ENCODE measurements at regions not wholly inside any gene's neighbourhood (a gene's known extent, or its start where the extent isn't known, plus 50 kb on each side); places are given as distances from the start of the nearest gene placed in this dataset.

DNA sequence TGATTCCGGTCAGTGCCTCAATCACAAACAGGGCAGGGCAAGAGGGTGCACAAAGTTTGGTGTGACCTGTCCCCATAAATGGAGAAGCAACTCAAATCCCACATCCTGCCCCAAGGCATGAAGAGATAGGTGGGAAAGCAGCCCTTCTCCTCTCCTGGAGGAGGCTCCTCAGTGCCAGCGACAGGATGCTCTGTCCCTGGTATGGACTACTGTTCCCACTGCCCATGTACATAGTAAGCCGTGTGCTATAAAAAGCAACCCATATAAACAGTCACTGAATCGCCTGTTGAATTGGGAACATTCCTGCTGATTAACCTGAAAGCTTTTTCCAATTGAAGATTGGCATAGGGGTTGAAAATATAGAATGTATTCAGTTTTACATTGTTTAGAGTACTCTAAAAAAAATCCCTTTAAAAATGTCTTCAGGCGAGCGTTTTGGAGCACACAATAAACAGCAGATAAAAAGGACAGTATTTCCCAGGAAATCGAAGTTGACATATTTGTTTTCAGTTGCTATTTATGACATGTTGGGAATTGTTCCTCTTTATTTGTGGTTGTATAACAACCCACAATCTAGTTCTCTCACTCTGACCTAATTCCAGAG lies 513.9 kb downstream of the DIRAS2 start:
- no peaks in the 10 kb centered on the region for H3K36me3 ChIP-seq
- no peak overlapping the region for H3K27ac ChIP-seq
- DNase-seq (ENCODE audit: low spot score) = no peak
- no peaks in the 10 kb centered on the region for H3K9me3 ChIP-seq
- H3K4me3 ChIP-seq = no peak overlapping the region
- intact Hi-C loops (cut with DNase I) = no loop called here
- TF ChIP-seq, protein P1, sequence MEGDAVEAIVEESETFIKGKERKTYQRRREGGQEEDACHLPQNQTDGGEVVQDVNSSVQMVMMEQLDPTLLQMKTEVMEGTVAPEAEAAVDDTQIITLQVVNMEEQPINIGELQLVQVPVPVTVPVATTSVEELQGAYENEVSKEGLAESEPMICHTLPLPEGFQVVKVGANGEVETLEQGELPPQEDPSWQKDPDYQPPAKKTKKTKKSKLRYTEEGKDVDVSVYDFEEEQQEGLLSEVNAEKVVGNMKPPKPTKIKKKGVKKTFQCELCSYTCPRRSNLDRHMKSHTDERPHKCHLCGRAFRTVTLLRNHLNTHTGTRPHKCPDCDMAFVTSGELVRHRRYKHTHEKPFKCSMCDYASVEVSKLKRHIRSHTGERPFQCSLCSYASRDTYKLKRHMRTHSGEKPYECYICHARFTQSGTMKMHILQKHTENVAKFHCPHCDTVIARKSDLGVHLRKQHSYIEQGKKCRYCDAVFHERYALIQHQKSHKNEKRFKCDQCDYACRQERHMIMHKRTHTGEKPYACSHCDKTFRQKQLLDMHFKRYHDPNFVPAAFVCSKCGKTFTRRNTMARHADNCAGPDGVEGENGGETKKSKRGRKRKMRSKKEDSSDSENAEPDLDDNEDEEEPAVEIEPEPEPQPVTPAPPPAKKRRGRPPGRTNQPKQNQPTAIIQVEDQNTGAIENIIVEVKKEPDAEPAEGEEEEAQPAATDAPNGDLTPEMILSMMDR (IDR thresholded peaks at IDR 0.05) = no peak
- TF ChIP-seq POLR2A (IDR thresholded peaks at IDR 0.05) = no peak
- TF ChIP-seq POLR2AphosphoS5 (IDR thresholded peaks at IDR 0.05) = no peak
- H3K27me3 ChIP-seq (replicated peaks; ENCODE audit: insufficient read depth) = no peaks in the 10 kb centered on the region
- 39% methylated on average over 7 of the region's 7 CpGs for WGBS
- H3K4me1 ChIP-seq (replicated peaks) = no peaks in the 10 kb centered on the region

DNA sequence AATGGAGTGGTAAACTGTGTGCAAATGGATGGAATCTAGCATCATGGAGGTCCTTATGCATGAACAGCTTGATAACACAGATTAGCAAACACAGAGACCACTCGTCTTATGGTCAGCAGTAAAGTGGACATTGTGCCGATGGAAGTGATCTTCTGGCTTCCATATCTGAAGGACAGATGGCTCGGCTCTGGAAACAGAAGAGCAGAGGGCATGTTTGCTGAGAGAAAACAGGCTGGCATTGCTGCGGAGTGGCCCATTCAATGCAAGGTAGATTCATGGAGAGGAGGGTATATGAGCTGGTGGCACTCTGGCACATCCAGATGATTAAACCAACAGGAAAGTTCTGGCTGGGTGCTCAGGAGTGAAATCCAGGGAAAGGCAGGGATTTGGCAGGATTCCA lies 513.2 kb downstream of the DIRAS2 start:
- no peak overlapping the region for H3K4me3 ChIP-seq
- H3K27ac ChIP-seq = no peak overlapping the region
- no peak for DNase-seq (ENCODE audit: low spot score)
- H3K4me1 ChIP-seq (replicated peaks) = no peaks in the 10 kb centered on the region
- 68% methylated on average over 4 of the region's 4 CpGs for WGBS
- H3K36me3 ChIP-seq = no peaks in the 10 kb centered on the region
- no peaks in the 10 kb centered on the region for H3K9me3 ChIP-seq
- H3K27me3 ChIP-seq (replicated peaks; ENCODE audit: insufficient read depth) = no peaks in the 10 kb centered on the region
- TF ChIP-seq POLR2A (IDR thresholded peaks at IDR 0.05) = no peak
- TF ChIP-seq POLR2AphosphoS5 (IDR thresholded peaks at IDR 0.05) = no peak
- TF ChIP-seq, protein P1 (IDR thresholded peaks at IDR 0.05) = no peak
- intact Hi-C loops (cut with DNase I) = no loop called here

DNA sequence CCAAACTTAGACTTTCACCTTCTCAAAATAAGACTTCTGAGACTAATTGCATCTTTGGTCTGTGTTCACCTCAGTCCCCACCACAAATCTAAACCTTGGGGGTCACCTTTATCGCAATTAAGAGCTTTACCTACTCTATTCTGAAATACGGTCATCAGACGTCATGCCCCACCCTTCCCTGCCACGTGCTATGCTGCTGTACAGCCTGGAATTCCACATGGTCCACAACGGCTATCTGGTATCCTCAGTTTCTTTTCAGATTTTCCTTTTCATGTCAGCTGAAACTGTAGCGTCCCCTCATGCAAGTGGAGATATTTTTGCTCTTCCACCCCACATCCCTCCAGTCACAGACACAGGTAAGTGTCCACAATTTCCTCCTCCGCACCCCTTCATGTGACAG lies 511.1 kb downstream of the DIRAS2 start:
- intact Hi-C loops (cut with DNase I) = no loop called here
- DNase-seq (ENCODE audit: low spot score) = no peak
- Histone ChIP-seq H3K9me3 (no peaks in the 10 kb centered on the region), H3K4me1 (replicated peaks) (no peaks in the 10 kb centered on the region), H3K4me3 (no peak overlapping the region), H3K27me3 (replicated peaks; ENCODE audit: insufficient read depth) (no peaks in the 10 kb centered on the region), H3K27ac (no peak overlapping the region), H3K36me3 (no peaks in the 10 kb centered on the region)
- TF ChIP-seq POLR2AphosphoS5 (IDR thresholded peaks at IDR 0.05) (no peak), POLR2A (IDR thresholded peaks at IDR 0.05) (no peak)
- TF ChIP-seq, protein P1 (IDR thresholded peaks at IDR 0.05) = no peak
- 77% methylated on average over 7 of the region's 7 CpGs for WGBS

DNA sequence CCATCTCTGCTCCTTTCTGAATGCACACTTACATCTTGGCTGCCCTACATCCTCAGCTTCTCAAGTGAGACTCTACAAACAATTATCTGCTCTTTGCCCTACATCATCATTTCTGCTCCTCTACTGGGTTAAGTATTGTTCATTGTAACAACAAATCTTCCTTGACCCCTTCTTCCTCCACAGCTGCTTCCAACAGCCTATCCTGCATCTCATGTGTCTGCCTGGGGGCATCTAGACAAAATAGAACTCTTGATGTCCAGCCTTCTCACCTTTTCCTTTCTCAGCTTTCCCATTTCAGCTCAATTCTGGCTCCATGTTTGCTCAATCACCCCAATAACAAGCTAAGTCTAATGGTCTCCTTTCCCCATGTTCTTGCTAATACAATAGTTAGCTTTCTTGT lies 509.8 kb downstream of the DIRAS2 start:
- TF ChIP-seq POLR2A (IDR thresholded peaks at IDR 0.05) = no peak
- TF ChIP-seq, protein P1 (IDR thresholded peaks at IDR 0.05) = no peak
- TF ChIP-seq POLR2AphosphoS5 (IDR thresholded peaks at IDR 0.05) = no peak

DNA sequence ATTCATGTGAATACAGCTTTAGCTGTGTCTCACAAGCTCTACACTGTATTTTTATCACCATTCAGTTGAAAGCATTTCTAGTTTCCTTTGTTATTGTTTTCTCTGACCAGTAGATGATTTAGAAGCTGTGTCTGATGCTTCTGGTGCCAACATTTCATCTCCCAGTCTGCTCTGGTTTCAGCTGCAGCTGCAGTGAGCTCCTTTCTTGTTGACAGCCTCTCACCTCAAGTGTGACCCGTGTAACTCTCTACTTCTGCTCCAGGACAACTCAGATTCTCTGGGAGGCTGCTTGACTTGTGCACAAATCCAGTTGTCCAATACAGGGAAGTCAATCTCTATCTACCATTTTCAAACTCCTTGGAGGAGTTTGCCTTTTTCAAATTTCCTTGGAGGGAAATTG lies 504.8 kb downstream of the DIRAS2 start:
- H3K27ac ChIP-seq = no peak overlapping the region
- DNase-seq (ENCODE audit: low spot score) = no peak
- no peaks in the 10 kb centered on the region for H3K36me3 ChIP-seq
- WGBS = 50% methylated on average over 1 of the region's 1 CpG
- no peaks in the 10 kb centered on the region for H3K4me1 ChIP-seq (replicated peaks)
- intact Hi-C loops (cut with DNase I) = no loop called here
- TF ChIP-seq POLR2AphosphoS5 (IDR thresholded peaks at IDR 0.05) = no peak
- no peak for TF ChIP-seq POLR2A (IDR thresholded peaks at IDR 0.05)
- TF ChIP-seq, protein P1 (IDR thresholded peaks at IDR 0.05) = no peak
- no peaks in the 10 kb centered on the region for H3K9me3 ChIP-seq
- H3K27me3 ChIP-seq (replicated peaks; ENCODE audit: insufficient read depth) = no peaks in the 10 kb centered on the region
- no peak overlapping the region for H3K4me3 ChIP-seq

More for the DNA sequence above, 509.8 kb downstream of the DIRAS2 start:
- H3K4me1 ChIP-seq (replicated peaks) = no peaks in the 10 kb centered on the region
- no peaks in the 10 kb centered on the region for H3K27me3 ChIP-seq (replicated peaks; ENCODE audit: insufficient read depth)
- H3K27ac ChIP-seq = no peak overlapping the region
- H3K9me3 ChIP-seq = no peaks in the 10 kb centered on the region
- H3K36me3 ChIP-seq = no peaks in the 10 kb centered on the region
- intact Hi-C loops (cut with DNase I) = no loop called here
- no peak overlapping the region for H3K4me3 ChIP-seq
- DNase-seq (ENCODE audit: low spot score) = no peak
